Spleen (tissue), 11 donors: ENCODE measurements at regions not wholly inside any gene's neighbourhood (a gene's known extent, or its start where the extent isn't known, plus 50 kb on each side); places are given as distances from the start of the nearest gene placed in this dataset.

ENCODE experiments used
- DNase-seq: peaks from one replicate; pipeline ENCODE4 v3.0.0-alpha.2; 2020
- H3K27ac ChIP-seq, 8 donors: fragments of 200-600 bp; sonication (generic) in 7 of 8; 1 replicate in 4 of 8; 2 replicates in 4 of 8; pipeline versions ENCODE4 v1.5.0 to v1.8.0; 2016 to 2021; ENCODE audit warnings: inconsistent platforms in 4 of 8, mild to moderate bottlenecking in 4 of 8, moderate library complexity in 1 of 8
- H3K27me3 ChIP-seq, 7 donors: fragments of 200-600 bp; sonication (generic) in 6 of 7; replicated peaks in 1 of 7; 1 replicate in 4 of 7; 2 replicates in 3 of 7; pipeline versions ENCODE4 v1.5.0 to v1.8.0; 2016 to 2021; ENCODE audit warnings: inconsistent platforms in 3 of 7, mild to moderate bottlenecking in 1 of 7
- H3K36me3 ChIP-seq, 6 donors: fragments of 200-600 bp; sonication (generic) in 5 of 6; 1 replicate in 4 of 6; 2 replicates in 2 of 6; pipeline versions ENCODE4 v1.5.0 to v1.8.0; 2016 to 2021; ENCODE audit warnings: inconsistent platforms in 2 of 6
- H3K4me1 ChIP-seq, 6 donors: fragments of 200-600 bp; sonication (generic) in 5 of 6; 1 replicate in 3 of 6; 2 replicates in 3 of 6; pipeline versions ENCODE4 v1.5.0 to v1.8.0; 2016 to 2021; ENCODE audit warnings: inconsistent platforms in 3 of 6
- H3K4me3 ChIP-seq, 8 donors: fragments of 200-600 bp; sonication (generic) in 7 of 8; 1 replicate in 4 of 8; 2 replicates in 4 of 8; pipeline versions ENCODE4 v1.5.0 to v1.8.0; 2016 to 2021; ENCODE audit warnings: inconsistent platforms in 4 of 8, mild to moderate bottlenecking in 4 of 8, moderate library complexity in 2 of 8
- H3K9me3 ChIP-seq, 8 donors: fragments of 200-600 bp; sonication (generic) in 7 of 8; 1 replicate in 4 of 8; 2 replicates in 4 of 8; pipeline versions ENCODE4 v1.5.0 to v1.8.0; 2016 to 2021; ENCODE audit warnings: inconsistent platforms in 4 of 8
- POLR2A ChIP-seq, 3 donors: fragments of 450-650 bp; IDR thresholded peaks; one replicate each; pipeline ENCODE4 v1.5.1; 2017; ENCODE audit warnings: antibody characterized with exemption in 3 of 3, mild to moderate bottlenecking in 1 of 3
- POLR2AphosphoS5 ChIP-seq, 3 donors: sonication (generic); formaldehyde crosslinking; IDR thresholded peaks; one replicate each; pipeline ENCODE4 v1.5.1; 2017; ENCODE audit warnings: antibody characterized with exemption in 3 of 3
- WGBS, 5 donors: extraction: QIAGEN DNeasy Blood & Tissue Kit in 3 of 5; methylation state at CpG; one replicate each; pipeline versions ENCODE4 v1.1.5 to v1.1.7; 2013 to 2018; 5-methylcytosine and 5-hydroxymethylcytosine counted together
- intact Hi-C: fragments of 100-400 bp; cut with DNase I; formaldehyde crosslinking; loops from one replicate; pipeline ENCODE4 v1.15.0; 2023; ENCODE audit warnings: low total_unique reads
- TF ChIP-seq, protein P1 (sequence below), 11 experiments: fragments of 200-600 bp in 7 of 11; fragments of 450-650 bp in 4 of 11; sonication (generic) in 4 of 11; IDR thresholded peaks in 8 of 11; conservative IDR thresholded peaks in 3 of 11; 1 replicate in 7 of 11; 2 replicates in 4 of 11; pipeline versions ENCODE4 v1.4.0 to v1.8.0; 2016 to 2021; ENCODE audit warnings: antibody characterized with exemption in 11 of 11, inconsistent platforms in 4 of 11, mild to moderate bottlenecking in 1 of 11
- donor health status: healthy with polysubstance abuse.
- donor health status: DM: no; HTN: no; CAD: no; lungs with moderate emphysema.
- donor health status: DM: no; HTN: no; CAD: no.
- donor health status: Bipolar disorder and iron deficiency.
- donor health status: healthy.
- donor health status: DM: no; HTN: no; CAD: no.
- donor health status: DM: yes; HTN: yes; CAD: no.

DNA sequence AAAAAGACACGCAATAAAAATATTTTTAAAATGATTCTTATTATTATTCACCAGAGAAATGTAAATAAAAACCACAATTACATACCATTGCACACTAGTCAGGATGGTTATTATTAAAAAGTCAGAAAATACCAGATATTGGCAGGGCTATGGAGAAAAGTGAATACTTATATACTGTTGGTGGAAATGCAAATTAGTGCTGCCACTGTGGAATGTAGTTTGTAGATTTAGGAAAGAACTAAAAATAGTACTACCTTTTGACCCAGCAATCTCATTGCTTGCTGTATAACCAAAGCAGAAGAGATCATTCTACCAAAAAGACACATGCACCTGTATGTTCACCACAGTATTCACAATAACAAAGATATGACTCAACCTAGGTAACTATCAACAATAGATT, 1237.3 kb upstream of the FAM98A start:
- DNase-seq = no peak
- 80 to 87% (median 82%) methylated on average over 1 of the region's 1 CpG for WGBS, 5 donors
- intact Hi-C loops = no loop called here

GRCh38 chr2:34831096-34831495, 1232.0 kb upstream of the FAM98A start:
- 74 to 84% (median 82%) methylated on average over 4 of the region's 4 CpGs for WGBS, 5 donors
- DNase-seq = no peak
- no peak overlapping the region for H3K4me3 ChIP-seq
- no peak for TF ChIP-seq POLR2A (IDR thresholded peaks at IDR 0.05)
- no peak for TF ChIP-seq POLR2AphosphoS5 (IDR thresholded peaks at IDR 0.05)
- TF ChIP-seq, protein P1, sequence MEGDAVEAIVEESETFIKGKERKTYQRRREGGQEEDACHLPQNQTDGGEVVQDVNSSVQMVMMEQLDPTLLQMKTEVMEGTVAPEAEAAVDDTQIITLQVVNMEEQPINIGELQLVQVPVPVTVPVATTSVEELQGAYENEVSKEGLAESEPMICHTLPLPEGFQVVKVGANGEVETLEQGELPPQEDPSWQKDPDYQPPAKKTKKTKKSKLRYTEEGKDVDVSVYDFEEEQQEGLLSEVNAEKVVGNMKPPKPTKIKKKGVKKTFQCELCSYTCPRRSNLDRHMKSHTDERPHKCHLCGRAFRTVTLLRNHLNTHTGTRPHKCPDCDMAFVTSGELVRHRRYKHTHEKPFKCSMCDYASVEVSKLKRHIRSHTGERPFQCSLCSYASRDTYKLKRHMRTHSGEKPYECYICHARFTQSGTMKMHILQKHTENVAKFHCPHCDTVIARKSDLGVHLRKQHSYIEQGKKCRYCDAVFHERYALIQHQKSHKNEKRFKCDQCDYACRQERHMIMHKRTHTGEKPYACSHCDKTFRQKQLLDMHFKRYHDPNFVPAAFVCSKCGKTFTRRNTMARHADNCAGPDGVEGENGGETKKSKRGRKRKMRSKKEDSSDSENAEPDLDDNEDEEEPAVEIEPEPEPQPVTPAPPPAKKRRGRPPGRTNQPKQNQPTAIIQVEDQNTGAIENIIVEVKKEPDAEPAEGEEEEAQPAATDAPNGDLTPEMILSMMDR (IDR thresholded peaks at IDR 0.05 in 8 of 11, conservative IDR thresholded peaks at IDR 0.05 in 3 of 11) = no peak
- no peaks in the 10 kb centered on the region for H3K36me3 ChIP-seq
- H3K4me1 ChIP-seq = no peaks in the 10 kb centered on the region
- H3K9me3 ChIP-seq = peaks cover 0 to 23% (median 7%) of the 10 kb centered on the region in 8 donors
- intact Hi-C loops = no loop called here
- no peaks in the 10 kb centered on the region for H3K27me3 ChIP-seq
- no peak overlapping the region for H3K27ac ChIP-seq

More for the DNA sequence above, 1237.3 kb upstream of the FAM98A start:
- H3K4me1 ChIP-seq = no peaks in the 10 kb centered on the region
- peaks cover 0 to 38% (median 17%) of the 10 kb centered on the region in 8 donors for H3K9me3 ChIP-seq
- no peaks in the 10 kb centered on the region for H3K36me3 ChIP-seq
- H3K27me3 ChIP-seq = no peaks in the 10 kb centered on the region
- TF ChIP-seq, protein P1 (IDR thresholded peaks at IDR 0.05 in 8 of 11, conservative IDR thresholded peaks at IDR 0.05 in 3 of 11) = no peak
- no peak for TF ChIP-seq POLR2AphosphoS5 (IDR thresholded peaks at IDR 0.05)
- TF ChIP-seq POLR2A (IDR thresholded peaks at IDR 0.05) = no peak
- no peak overlapping the region for H3K27ac ChIP-seq
- H3K4me3 ChIP-seq = no peak overlapping the region

DNA sequence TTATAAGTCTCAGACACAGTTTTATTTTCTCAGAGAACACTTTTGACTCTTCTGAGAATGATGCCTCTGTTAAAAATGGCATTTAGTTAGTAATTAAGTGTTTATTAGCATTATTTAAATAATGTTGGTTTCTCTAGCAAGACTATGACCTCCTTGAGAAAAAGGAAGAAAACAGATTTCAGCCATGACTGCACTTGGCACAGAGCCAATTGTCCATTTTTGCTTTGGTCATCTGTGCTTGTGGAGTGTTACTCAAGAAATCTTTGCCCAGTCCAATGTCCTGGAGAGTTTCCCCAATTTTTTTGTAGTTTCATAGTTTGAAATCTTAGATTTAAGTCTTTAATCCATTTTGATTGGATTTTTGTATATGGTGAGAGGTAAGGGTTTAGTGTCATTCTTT, 1229.4 kb upstream of the FAM98A start:
- intact Hi-C loops = no loop called here
- H3K4me1 ChIP-seq = no peaks in the 10 kb centered on the region

GRCh38 chr2:34827398-34827797, 1228.3 kb upstream of the FAM98A start:
- Histone ChIP-seq H3K27ac (no peak overlapping the region), H3K27me3 (no peaks in the 10 kb centered on the region), H3K4me1 (no peaks in the 10 kb centered on the region), H3K9me3 (peaks cover 0 to 14% (median 7%) of the 10 kb centered on the region in 8 donors), H3K36me3 (no peaks in the 10 kb centered on the region), H3K4me3 (no peak overlapping the region)
- TF ChIP-seq POLR2AphosphoS5 (IDR thresholded peaks at IDR 0.05) = no peak
- no peak for TF ChIP-seq POLR2A (IDR thresholded peaks at IDR 0.05)
- TF ChIP-seq, protein P1 (IDR thresholded peaks at IDR 0.05 in 8 of 11, conservative IDR thresholded peaks at IDR 0.05 in 3 of 11) = no peak
- DNase-seq = no peak
- intact Hi-C loops = no loop called here
- WGBS, 5 donors = 85 to 95% (median 95%) methylated on average over 1 of the region's 1 CpG

More for the DNA sequence above, 1229.4 kb upstream of the FAM98A start:
- no peak for TF ChIP-seq POLR2AphosphoS5 (IDR thresholded peaks at IDR 0.05)
- no peak for TF ChIP-seq POLR2A (IDR thresholded peaks at IDR 0.05)
- TF ChIP-seq, protein P1 (IDR thresholded peaks at IDR 0.05 in 8 of 11, conservative IDR thresholded peaks at IDR 0.05 in 3 of 11) = no peak
- no peaks in the 10 kb centered on the region for H3K36me3 ChIP-seq
- DNase-seq = no peak
- H3K9me3 ChIP-seq = peaks cover 0 to 14% (median 7%) of the 10 kb centered on the region in 8 donors
- no peak overlapping the region for H3K4me3 ChIP-seq
- no peaks in the 10 kb centered on the region for H3K27me3 ChIP-seq
- no peak overlapping the region for H3K27ac ChIP-seq
